ENCODE measurements at regions not wholly inside any gene's neighbourhood (a gene's known extent, or its start where the extent isn't known, plus 50 kb on each side); places are given as distances from the start of the nearest gene placed in this dataset.

DNA sequence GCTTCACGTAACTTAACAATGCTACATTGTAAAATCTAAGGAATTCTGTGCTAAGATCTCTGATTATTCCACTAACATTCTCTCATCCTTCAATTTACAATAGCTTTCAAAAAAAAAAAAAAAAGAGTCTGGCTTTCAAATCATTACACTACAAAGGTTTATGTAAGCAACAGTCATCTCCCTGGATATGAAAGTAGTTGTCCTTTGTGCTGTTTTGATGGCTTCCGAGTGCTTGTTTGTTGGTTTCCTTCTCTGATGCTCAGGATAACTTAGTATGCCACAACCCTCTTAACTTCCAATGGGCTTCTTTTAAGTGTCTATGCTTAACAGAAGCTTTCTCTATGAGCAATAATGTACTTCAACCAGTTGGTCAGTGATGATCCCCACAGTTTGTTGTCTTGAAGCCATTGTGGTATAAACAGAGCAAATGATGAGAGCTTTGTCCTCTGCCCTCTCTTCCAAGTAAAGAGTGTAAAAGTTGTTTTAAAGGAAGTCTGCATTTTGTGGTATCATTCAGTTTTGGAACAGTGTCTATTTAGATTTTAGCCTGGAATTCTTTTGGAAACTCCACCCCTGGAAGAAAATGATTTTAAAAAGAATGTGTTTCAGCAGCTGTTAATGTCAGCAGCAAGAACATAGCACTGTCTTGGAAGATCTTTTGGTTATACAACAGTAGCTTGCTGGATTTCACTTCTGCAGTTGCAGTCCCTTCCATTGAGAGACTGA, 396.1 kb upstream of the RGS6 start:
- TF ChIP-seq, protein P1, sequence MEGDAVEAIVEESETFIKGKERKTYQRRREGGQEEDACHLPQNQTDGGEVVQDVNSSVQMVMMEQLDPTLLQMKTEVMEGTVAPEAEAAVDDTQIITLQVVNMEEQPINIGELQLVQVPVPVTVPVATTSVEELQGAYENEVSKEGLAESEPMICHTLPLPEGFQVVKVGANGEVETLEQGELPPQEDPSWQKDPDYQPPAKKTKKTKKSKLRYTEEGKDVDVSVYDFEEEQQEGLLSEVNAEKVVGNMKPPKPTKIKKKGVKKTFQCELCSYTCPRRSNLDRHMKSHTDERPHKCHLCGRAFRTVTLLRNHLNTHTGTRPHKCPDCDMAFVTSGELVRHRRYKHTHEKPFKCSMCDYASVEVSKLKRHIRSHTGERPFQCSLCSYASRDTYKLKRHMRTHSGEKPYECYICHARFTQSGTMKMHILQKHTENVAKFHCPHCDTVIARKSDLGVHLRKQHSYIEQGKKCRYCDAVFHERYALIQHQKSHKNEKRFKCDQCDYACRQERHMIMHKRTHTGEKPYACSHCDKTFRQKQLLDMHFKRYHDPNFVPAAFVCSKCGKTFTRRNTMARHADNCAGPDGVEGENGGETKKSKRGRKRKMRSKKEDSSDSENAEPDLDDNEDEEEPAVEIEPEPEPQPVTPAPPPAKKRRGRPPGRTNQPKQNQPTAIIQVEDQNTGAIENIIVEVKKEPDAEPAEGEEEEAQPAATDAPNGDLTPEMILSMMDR (IDR thresholded peaks at IDR 0.05; ENCODE audit: low read depth, low read length) = no peak
- no peak for DNase-seq (ENCODE audit: low read depth, low spot score)
- H3K4me3 ChIP-seq (ENCODE audit: low read depth, low read length) = no peak overlapping the region
- in situ Hi-C loops (cut with HindIII; ENCODE audit: low sequenced_read_pairs) = no loop called here

DNA sequence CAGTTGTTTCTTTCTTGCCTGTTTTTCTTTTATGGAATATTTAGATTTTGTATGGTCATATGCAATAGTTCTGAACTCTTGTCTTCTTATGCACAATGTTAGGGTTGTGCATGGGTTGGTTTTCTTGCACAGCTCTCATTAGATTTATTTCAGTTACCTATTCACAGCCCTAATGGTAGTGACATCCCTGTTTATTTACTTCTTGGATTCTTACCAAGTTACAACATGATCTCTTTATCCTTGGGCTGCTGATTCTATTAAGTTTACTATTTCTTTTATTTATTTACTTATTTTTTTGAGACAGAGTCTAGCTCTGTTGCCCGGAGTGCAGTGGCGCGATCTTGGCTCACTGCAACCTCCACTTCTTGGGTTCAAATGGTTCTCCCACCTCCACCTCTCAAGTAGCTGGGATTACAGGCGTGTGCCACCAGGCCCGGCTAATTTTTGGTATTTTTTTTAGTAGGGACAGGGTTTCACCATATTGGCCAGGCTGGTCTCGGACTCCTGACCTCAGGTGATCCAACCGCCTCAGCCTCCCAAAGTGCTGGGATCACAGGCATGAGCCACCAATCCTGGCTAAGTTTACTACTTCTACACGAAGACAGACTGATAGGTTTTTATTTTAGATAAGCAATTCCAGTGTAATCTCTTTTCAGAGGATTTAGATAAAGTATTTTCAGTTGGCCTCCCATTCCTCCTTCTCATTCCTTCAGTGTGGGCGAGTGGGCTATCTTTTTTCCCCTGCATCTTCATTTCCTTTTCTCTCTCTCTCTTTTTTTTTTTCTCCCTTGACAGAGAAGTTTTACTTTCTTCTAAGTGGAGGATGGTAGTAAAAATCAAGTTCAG, 395.1 kb upstream of the RGS6 start:
- in situ Hi-C loops (cut with HindIII; ENCODE audit: low sequenced_read_pairs) = no loop called here
- TF ChIP-seq, protein P1 (IDR thresholded peaks at IDR 0.05; ENCODE audit: low read depth, low read length) = no peak
- H3K4me3 ChIP-seq (ENCODE audit: low read depth, low read length) = no peak overlapping the region
- DNase-seq (ENCODE audit: low read depth, low spot score) = no peak

DNA sequence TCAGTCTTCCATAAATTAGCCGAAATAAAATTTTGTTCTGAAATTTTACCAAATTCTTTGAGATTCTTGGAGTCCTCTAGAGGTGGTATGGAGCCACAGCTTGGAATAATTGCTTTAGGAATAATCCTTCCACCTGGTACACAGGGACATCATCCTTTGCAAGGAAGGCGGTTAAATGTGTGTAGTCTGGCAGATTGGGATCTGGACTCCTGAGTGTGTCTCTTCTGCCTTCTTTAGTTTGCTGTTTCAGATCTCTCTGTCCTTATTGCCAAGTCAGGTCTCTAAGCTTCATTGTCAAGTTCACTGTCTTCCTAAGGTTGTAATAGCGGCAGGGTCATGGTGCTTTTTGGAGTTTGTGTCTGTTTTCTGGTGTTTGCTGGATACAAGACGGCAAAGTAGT, 393.9 kb upstream of the RGS6 start:
- no peak overlapping the region for H3K4me3 ChIP-seq (ENCODE audit: low read depth, low read length)
- DNase-seq (ENCODE audit: low read depth, low spot score) = no peak
- TF ChIP-seq, protein P1 (IDR thresholded peaks at IDR 0.05; ENCODE audit: low read depth, low read length) = no peak
- in situ Hi-C loops (cut with HindIII; ENCODE audit: low sequenced_read_pairs) = no loop called here

DNA sequence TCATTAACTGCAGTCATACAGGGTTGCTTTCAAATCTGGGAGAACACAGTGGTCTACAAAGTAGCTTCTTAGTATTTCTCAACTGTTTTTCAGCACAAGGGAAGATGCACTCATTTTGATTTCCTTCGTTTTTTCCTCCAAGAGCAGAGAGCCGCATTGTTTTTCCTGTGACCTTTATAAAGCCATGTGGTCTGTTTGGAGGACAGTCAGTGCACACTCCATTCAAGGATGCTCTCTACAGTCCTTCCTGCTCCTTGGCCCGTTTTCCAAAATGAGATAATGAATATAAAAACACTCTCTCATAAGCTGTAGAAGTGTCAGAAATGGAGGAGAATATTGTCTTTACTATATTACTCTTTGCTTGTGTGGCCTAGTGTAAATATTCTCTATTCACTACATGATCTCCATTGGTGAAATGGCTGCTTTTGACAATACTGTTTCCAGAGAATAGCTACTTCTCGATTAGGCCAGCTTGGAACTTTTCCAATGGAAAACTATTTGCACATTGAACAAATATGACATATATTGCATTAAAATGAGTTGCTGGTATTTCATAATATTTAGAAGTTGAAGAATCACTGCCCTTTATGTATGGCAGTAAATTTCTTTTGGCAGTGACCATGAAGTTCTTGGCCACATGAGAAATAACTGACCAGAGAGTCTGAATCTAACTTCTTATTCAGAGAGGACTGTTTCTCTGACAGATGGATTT, 393.1 kb upstream of the RGS6 start:
- TF ChIP-seq, protein P1 (IDR thresholded peaks at IDR 0.05; ENCODE audit: low read depth, low read length) = no peak
- no peak for DNase-seq (ENCODE audit: low read depth, low spot score)
- in situ Hi-C loops (cut with HindIII; ENCODE audit: low sequenced_read_pairs) = no loop called here
- no peak overlapping the region for H3K4me3 ChIP-seq (ENCODE audit: low read depth, low read length)

DNA sequence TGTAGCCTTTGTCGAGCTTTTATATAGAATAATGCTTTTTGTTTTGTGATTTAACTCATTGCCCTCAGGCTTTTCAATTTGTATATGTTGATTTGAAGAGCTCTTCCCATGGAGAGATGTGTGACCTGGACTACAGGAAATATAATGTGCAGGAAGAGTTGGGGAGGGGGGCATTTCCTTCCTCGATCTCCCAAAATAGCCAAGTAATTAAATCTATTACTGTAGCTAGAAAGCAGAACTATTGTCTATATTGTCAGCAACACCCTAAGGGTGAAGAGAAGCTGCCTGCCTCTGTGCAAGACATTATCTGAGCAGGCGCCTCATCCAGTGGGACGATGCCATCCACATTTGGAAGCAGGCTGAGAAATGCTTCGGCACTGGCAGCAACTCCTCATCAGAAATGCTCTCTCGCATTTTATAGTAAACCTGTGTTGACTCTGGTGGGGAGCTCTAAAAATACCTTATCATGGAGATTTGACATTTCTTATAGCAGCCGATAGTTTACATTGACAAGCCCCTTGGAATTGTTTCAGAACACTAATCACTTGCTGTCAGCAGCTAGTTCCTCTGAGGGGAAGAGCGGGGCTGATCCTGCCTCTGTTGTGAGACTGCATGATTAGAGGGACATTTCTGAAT, 392.5 kb upstream of the RGS6 start:
- no peak for DNase-seq (ENCODE audit: low read depth, low spot score)
- TF ChIP-seq, protein P1 (IDR thresholded peaks at IDR 0.05; ENCODE audit: low read depth, low read length) = no peak
- in situ Hi-C loops (cut with HindIII; ENCODE audit: low sequenced_read_pairs) = no loop called here
- no peak overlapping the region for H3K4me3 ChIP-seq (ENCODE audit: low read depth, low read length)

DNA sequence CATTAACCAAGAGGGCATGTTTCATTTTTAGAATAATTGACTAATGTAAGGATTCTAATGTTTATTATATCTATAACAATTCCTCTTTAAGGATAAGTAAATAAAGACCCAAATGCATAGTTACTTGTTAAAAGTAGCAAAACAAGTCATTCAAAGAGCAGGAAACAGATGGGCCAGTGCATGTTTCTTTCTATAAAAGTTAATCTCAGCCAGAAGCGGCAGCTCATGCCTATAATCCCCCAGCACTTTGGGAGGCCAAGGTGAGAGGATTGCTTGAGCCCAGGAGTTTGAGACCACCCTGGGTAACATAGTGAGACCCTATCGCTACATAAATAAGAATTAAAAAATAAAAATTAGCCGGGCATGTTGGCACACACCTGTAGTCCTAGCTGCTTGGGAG, 391.0 kb upstream of the RGS6 start:
- TF ChIP-seq, protein P1 (IDR thresholded peaks at IDR 0.05; ENCODE audit: low read depth, low read length) = no peak
- no peak for DNase-seq (ENCODE audit: low read depth, low spot score)
- no peak overlapping the region for H3K4me3 ChIP-seq (ENCODE audit: low read depth, low read length)
- in situ Hi-C loops (cut with HindIII; ENCODE audit: low sequenced_read_pairs) = no loop called here

All from astrocyte of the spinal cord (primary cell).